WTC11 (cell line): ENCODE measurements at regions not wholly inside any gene's neighbourhood (a gene's known extent, or its start where the extent isn't known, plus 50 kb on each side); places are given as distances from the start of the nearest gene placed in this dataset.

ENCODE experiments used
- ATAC-seq: fragments of 200-7000 bp; cut with Tn5 transposase; 2 replicates; pipeline ENCODE4 v1.10.0; 2021; ENCODE audit warnings: mild to moderate bottlenecking, moderate library complexity
- CTCF ChIA-PET: fragments of 300-600 bp; sonication (Branson Sonifier 250); formaldehyde crosslinking; loops from one replicate; lab custom pipeline; 2021; ENCODE audit warnings: antibody characterized with exemption; lab: Charles Lee
- POLR2A ChIA-PET: fragments of 350-600 bp; sonication (Branson Sonifier 250); formaldehyde crosslinking; loops from one replicate; lab custom pipeline; 2021; ENCODE audit warnings: antibody characterized with exemption; lab: Charles Lee
- DNase-seq: peaks from one replicate; pipeline ENCODE4 v3.0.0; 2021; ENCODE audit warnings: low spot score
- H3K27ac Mint-ChIP-seq: 2 replicates; pipeline ENCODE4 v1.8.0; 2021; ENCODE audit warnings: mixed read lengths
- H3K27me3 Mint-ChIP-seq: 2 replicates; pipeline ENCODE4 v1.8.0; 2021; ENCODE audit warnings: low read depth, mild to moderate bottlenecking, moderate library complexity, mixed read lengths
- H3K36me3 Mint-ChIP-seq: 2 replicates; pipeline ENCODE4 v1.8.0; 2021; ENCODE audit warnings: mixed read lengths
- H3K4me1 Mint-ChIP-seq: 2 replicates; pipeline ENCODE4 v1.8.0; 2022; ENCODE audit warnings: mixed read lengths
- H3K4me3 Mint-ChIP-seq: 2 replicates; pipeline ENCODE4 v1.8.0; 2021; ENCODE audit warnings: mild to moderate bottlenecking, moderate library complexity, mixed read lengths
- H3K9me3 Mint-ChIP-seq: 2 replicates; pipeline ENCODE4 v1.8.0; 2021; ENCODE audit warnings: mixed read lengths
- AFF4 ChIP-seq: sonication (generic); formaldehyde crosslinking; IDR thresholded peaks from 2 replicates; pipeline ENCODE4 v1.8.1; 2023; ENCODE audit warnings: mild to moderate bottlenecking, missing genetic modification reagents, borderline replicate concordance
- CBFB ChIP-seq: sonication (generic); formaldehyde crosslinking; IDR thresholded peaks from 2 replicates; pipeline ENCODE4 v1.8.1; 2022; ENCODE audit warnings: mild to moderate bottlenecking, low read depth, missing genetic modification reagents
- CREB1 ChIP-seq: sonication (generic); formaldehyde crosslinking; IDR thresholded peaks from 2 replicates; pipeline ENCODE4 v1.8.0; 2023; ENCODE audit warnings: mild to moderate bottlenecking, missing genetic modification reagents
- FOXK1 ChIP-seq: sonication (generic); formaldehyde crosslinking; IDR thresholded peaks from 2 replicates; pipeline ENCODE4 v1.8.0; 2022; ENCODE audit warnings: mild to moderate bottlenecking, moderate library complexity, missing genetic modification reagents
- FOXP4 ChIP-seq: sonication (generic); formaldehyde crosslinking; IDR thresholded peaks from 2 replicates; pipeline ENCODE4 v1.8.0; 2022; ENCODE audit warnings: mild to moderate bottlenecking, missing genetic modification reagents
- GABPB1 ChIP-seq: sonication (generic); formaldehyde crosslinking; IDR thresholded peaks from 2 replicates; pipeline ENCODE4 v1.8.1; 2023; ENCODE audit warnings: mild to moderate bottlenecking, missing genetic modification reagents
- GRHL2 ChIP-seq: fragments of 250-450 bp; sonication (Bioruptor Pico); IDR thresholded peaks from 2 replicates; pipeline ENCODE4 v1.8.0; 2022; ENCODE audit warnings: mild to moderate bottlenecking, moderate library complexity; ENCODE audit not compliant: insufficient replicate concordance, severe bottlenecking
- MLX ChIP-seq: sonication (generic); formaldehyde crosslinking; IDR thresholded peaks from 2 replicates; pipeline ENCODE4 v1.8.1; 2023; ENCODE audit warnings: mild to moderate bottlenecking, missing genetic modification reagents, moderate library complexity
- RELA ChIP-seq: sonication (generic); formaldehyde crosslinking; IDR thresholded peaks from 2 replicates; pipeline ENCODE4 v1.8.1; 2022; ENCODE audit warnings: missing genetic modification reagents, mild to moderate bottlenecking, borderline replicate concordance
- TEAD1 ChIP-seq: sonication (generic); formaldehyde crosslinking; IDR thresholded peaks from 2 replicates; pipeline ENCODE4 v1.8.0; 2022; ENCODE audit warnings: mild to moderate bottlenecking, missing genetic modification reagents
- USF1 ChIP-seq: sonication (generic); formaldehyde crosslinking; IDR thresholded peaks from 2 replicates; pipeline ENCODE4 v1.8.0; 2022; ENCODE audit warnings: mild to moderate bottlenecking, missing genetic modification reagents
- USF2 ChIP-seq: sonication (generic); formaldehyde crosslinking; IDR thresholded peaks from 2 replicates; pipeline ENCODE4 v1.8.1; 2023; ENCODE audit warnings: mild to moderate bottlenecking, missing genetic modification reagents, moderate library complexity
- ZNF425 ChIP-seq: fragments of 250-450 bp; sonication (Bioruptor Pico); conservative IDR thresholded peaks from 2 replicates; pipeline ENCODE4 v1.9.0; 2021; ENCODE audit warnings: mild to moderate bottlenecking

GRCh38 chr13:22332416-22332815 lies 661.5 kb downstream of the FGF9 start:
- H3K4me1 Mint-ChIP-seq: no peaks in the 10 kb centered on the region
- H3K27ac Mint-ChIP-seq: no peak overlapping the region

GRCh38 chr13:22336460-22336859 lies 665.6 kb downstream of the FGF9 start:
- ChIA-PET POLR2A (no interaction called here), CTCF (no interaction called here)
- Mint-ChIP-seq H3K4me1 (no peaks in the 10 kb centered on the region), H3K9me3 (peaks cover 31% of the 10 kb centered on the region), H3K27me3 (no peaks in the 10 kb centered on the region), H3K36me3 (peaks cover 28% of the 10 kb centered on the region), H3K4me3 (no peak overlapping the region), H3K27ac (no peak overlapping the region)
- ATAC-seq (no peak), DNase-seq (no peak)
- TF ChIP-seq USF1 (CRISPR knock-in tag) (no peak), GABPB1 (CRISPR knock-in tag) (no peak), FOXK1 (CRISPR knock-in tag) (no peak), CBFB (CRISPR knock-in tag) (no peak), USF2 (CRISPR knock-in tag) (no peak), AFF4 (CRISPR knock-in tag) (no peak), GRHL2 (CRISPR knock-in tag) (no peak)

More at GRCh38 chr13:22332416-22332815, 661.5 kb downstream of the FGF9 start:
- CTCF ChIA-PET: no interaction called here
- ATAC-seq (no peak), DNase-seq (no peak)
- H3K4me3 Mint-ChIP-seq: no peak overlapping the region
- peaks cover 10% of the 10 kb centered on the region for H3K9me3 Mint-ChIP-seq
- TF ChIP-seq MLX (no peak), FOXK1 (CRISPR knock-in tag) (no peak), CREB1 (CRISPR knock-in tag) (no peak), RELA (no peak), FOXP4 (CRISPR knock-in tag) (no peak), ZNF425 (no peak), TEAD1 (CRISPR knock-in tag) (no peak)
- POLR2A ChIA-PET: no interaction called here
- H3K36me3 Mint-ChIP-seq: peaks cover 8% of the 10 kb centered on the region
- no peaks in the 10 kb centered on the region for H3K27me3 Mint-ChIP-seq
